HG02798 (cell line): ENCODE measurements at regions not wholly inside any gene's neighbourhood (a gene's known extent, or its start where the extent isn't known, plus 50 kb on each side); places are given as distances from the start of the nearest gene placed in this dataset.

ENCODE experiments used
- ATAC-seq: cut with Tn5 transposase; IDR thresholded peaks from one replicate; pipeline ENCODE4 v1.9.1; 2021; ENCODE audit warnings: mild to moderate bottlenecking; ENCODE audit not compliant: unreplicated experiment, poor library complexity

GRCh38 chr10:43870968-43871439 lies 222.3 kb upstream of the ZNF32 start:
- no peak for ATAC-seq

- ATAC-seq = no peak
These were observed 221.1 kb upstream of the ZNF32 start for GRCh38 chr10:43869669-43870322.

GRCh38 chr10:43868952-43869351 lies 220.3 kb upstream of the ZNF32 start:
- ATAC-seq = no peak

- no peak for ATAC-seq
These were observed 219.2 kb upstream of the ZNF32 start for GRCh38 chr10:43867667-43868565.

- no peak for ATAC-seq
These were observed 218.4 kb upstream of the ZNF32 start for GRCh38 chr10:43867113-43867512.

- ATAC-seq = no peak
These were observed 218.0 kb upstream of the ZNF32 start for GRCh38 chr10:43866712-43867111.

GRCh38 chr10:43865265-43866135 lies 216.8 kb upstream of the ZNF32 start:
- ATAC-seq = no peak

GRCh38 chr10:43864656-43865055 lies 216.0 kb upstream of the ZNF32 start:
- ATAC-seq = no peak

GRCh38 chr10:43863859-43864591 lies 215.3 kb upstream of the ZNF32 start:
- ATAC-seq = no peak

- ATAC-seq = no peak
These were observed 214.6 kb upstream of the ZNF32 start for GRCh38 chr10:43863270-43863669.

- ATAC-seq = no peak
These were observed 214.1 kb upstream of the ZNF32 start for GRCh38 chr10:43862756-43863155.

- ATAC-seq = no peak
These were observed 213.5 kb upstream of the ZNF32 start for GRCh38 chr10:43861966-43862751.

- no peak for ATAC-seq
These were observed 210.4 kb upstream of the ZNF32 start for GRCh38 chr10:43859016-43859525.

- ATAC-seq = no peak
These were observed 209.2 kb upstream of the ZNF32 start for GRCh38 chr10:43857931-43858315.

GRCh38 chr10:43857206-43857930 lies 208.7 kb upstream of the ZNF32 start:
- no peak for ATAC-seq

GRCh38 chr10:43856299-43856698 lies 207.6 kb upstream of the ZNF32 start:
- no peak for ATAC-seq

- no peak for ATAC-seq
These were observed 207.1 kb upstream of the ZNF32 start for GRCh38 chr10:43855667-43856210.

- no peak for ATAC-seq
These were observed 205.3 kb upstream of the ZNF32 start for GRCh38 chr10:43854007-43854406.
